GM18519 (cell line): ENCODE measurements at regions not wholly inside any gene's neighbourhood (a gene's known extent, or its start where the extent isn't known, plus 50 kb on each side); places are given as distances from the start of the nearest gene placed in this dataset.
"Not testable (repeated sequence)": the region's sequence is repeated elsewhere in the genome, so short reads cannot be mapped to it uniquely, and the experiment has no call there.

Experiments
- ATAC-seq: cut with Tn5 transposase; IDR thresholded peaks from one replicate; pipeline ENCODE4 v1.9.1; 2021; ENCODE audit warnings: mild to moderate bottlenecking, moderate library complexity; ENCODE audit not compliant: unreplicated experiment, low FRiP score

DNA sequence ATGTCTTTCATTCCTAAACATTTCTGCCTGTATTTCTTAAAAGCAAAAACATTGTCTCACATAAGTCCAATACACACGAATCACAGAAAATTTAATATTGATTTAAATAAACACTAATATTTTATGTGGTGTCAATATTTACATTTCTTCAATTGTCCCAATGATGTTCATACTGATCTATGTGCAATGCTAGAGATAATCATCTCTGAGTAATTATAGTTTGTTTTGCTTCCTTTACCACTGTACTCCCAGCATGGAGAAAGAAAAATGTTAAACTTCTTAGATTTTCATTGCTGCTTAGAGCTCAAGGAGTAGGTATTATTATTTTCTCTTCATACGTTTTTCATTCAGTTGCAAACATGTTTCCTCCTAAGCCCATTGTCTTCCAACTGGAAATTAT is 434.2 kb upstream of the PRR20A start:
- ATAC-seq = no peak

DNA sequence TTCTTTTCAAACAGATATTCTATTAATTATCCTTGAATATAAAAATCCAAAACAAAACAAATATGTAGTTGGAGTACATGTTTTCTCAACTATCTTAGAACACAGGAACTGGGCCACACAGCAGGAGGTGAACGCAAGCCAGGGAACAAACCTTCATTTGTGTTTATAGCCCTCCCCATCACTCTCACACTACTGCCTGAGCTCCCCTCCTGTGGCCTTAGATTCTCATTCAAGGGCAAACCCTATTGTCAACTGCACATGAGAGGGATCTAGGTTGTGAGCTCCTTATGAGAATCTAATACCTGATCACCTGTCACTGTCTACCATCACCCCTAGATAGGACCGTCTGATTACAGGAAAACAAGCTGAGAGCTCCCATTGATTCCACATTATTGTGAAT is 427.1 kb upstream of the PRR20A start:
- no peak for ATAC-seq

DNA sequence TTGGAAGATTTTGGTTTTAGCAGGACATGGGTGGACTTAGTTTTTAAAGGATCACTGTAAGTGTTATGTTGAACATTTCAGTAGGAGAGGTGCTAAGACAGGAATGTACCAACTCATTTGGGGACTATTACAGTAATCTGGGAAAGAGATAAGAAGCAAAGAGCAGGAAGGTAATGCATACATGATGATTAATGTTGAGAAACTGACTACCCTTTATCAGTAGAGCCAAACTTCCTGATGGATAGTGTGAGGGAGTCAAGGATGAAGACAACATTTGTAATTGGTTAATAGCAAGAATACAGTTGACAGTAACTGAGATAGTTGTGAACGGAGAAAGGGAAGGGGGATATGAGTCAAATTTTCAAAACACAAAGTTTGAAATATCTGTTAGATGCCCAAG is 421.9 kb upstream of the PRR20A start:
- ATAC-seq = no peak

DNA sequence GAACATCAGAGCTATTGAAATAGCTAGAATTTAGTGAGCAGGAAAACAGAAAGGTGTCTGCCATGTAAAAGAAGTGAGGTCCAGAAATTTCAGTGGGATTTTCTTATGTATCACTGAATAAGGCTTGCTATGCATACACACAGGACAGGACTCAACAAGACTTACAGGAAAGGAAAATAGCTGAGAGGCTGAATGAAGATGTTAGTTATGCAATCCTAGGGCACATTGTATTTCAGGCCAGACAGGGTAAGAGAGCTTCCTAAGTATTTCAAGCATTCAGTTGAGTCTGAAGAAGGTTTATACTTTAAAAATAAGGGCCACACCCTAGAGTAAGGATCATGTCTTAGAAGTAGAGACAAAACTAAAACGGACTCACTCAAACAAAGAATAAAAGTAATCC is 419.9 kb upstream of the PRR20A start:
- no peak for ATAC-seq

DNA sequence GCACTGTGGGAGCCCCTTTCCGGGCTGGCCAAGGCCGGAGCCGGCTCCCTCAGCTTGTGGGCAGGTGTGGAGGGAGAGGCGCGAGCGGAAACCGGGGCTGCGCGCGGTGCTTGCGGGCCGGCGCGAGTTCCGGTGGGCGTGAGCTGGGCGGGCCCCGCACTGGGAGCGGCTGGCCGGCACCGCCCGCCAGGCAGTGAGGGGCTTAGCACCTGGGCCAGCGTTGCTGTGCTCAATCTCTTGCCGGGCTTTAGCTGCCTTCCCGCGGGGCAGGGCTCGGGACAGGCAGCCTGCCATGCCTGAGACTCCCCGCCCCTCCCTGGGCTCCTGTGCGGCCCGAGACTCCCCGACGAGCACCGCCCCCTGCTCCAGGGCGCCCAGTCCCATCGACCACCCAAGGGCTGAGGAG is 405.2 kb upstream of the PRR20A start:
- no peak for ATAC-seq

DNA sequence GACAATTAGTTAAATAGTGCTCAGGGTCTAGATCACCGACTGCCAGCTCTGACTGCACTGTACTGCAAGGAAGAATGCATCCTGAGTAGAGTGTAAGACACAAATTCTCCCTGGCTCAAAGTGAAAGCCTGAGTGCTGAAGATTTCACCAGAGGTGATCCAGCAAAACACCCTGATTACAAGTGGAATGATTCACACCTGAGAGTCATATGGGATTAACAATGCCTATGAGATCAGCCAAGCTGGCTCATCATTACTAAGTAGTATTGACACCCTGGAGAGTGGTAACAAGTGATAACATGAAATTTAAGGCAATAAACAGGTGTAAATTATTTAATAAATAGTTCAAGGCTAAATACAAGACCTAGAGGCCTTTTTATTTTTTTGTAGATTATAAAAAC is 403.8 kb upstream of the PRR20A start:
- no peak for ATAC-seq

DNA sequence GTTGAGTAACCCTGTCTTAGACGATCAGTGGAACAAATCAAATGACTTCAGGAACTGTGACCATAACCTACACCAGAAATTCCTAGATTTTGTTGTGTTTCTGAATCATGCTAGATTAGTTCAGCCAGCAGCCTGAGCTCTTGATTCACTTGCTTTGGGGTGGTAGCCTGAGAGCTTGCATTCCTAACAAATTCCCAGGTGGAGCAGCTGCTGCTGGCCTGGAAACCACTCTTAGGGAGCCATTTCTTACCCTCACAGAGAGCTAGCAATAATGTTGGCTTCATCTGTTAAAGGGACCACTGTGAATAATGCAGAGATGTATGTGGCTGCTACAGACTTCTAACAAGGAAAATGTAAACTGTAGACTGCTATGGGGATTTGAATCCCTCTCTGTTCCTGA is 388.1 kb upstream of the PRR20A start:
- ATAC-seq = no peak

DNA sequence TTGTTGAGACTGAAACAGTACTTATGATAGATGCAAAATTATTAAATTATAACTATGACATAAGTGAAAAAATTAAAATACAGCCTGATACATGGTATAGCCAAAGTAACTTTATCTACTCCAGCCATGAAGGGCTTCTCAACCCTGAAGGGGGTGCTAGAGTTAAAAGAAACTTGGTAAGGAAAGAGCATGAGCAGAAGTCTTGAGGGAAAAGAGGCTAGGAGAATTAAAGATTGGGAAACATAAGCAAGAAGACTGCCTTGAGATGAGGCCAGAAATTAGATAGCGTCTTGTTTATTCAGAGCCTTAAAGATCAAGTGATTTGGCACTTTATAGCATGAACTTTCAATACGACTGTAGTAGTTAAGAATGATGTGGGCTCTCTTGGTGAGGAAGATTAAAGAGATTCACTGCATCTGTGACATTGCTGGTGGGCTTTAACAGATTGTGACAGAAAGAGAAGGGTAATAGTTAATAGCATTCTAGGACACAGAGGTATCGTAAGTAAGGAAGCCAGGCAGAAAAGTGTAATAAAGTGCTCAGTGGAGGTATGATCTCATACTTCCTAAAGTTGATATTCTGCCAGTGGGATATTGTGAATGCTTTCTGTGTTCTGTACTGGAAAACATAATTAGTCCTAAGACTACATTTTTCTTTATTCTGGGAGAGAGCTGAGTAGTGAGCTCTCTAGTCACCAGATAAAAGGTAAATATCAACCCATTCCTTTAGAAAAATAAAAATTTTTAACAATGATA is 385.4 kb upstream of the PRR20A start:
- no peak for ATAC-seq

DNA sequence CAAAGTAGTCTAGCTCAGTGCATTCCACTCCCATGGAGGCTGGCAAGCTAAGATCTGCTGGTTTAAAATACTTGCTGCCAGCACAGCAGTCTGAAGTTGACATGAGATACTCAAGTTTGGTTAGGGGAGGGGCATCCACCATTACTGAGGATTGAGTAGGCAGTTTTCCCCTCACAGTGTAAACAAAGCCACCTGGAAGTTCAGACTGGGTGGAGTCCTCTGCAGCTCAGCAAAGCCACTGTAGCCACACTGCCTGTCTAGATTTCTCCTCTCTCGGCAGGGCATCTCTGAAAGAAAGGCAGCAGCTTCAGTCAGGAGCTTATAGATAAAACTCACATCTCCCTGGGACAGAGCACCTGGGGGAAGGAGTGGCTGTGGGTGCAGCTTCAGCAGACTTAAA is 377.4 kb upstream of the PRR20A start:
- ATAC-seq = not testable (repeated sequence)

DNA sequence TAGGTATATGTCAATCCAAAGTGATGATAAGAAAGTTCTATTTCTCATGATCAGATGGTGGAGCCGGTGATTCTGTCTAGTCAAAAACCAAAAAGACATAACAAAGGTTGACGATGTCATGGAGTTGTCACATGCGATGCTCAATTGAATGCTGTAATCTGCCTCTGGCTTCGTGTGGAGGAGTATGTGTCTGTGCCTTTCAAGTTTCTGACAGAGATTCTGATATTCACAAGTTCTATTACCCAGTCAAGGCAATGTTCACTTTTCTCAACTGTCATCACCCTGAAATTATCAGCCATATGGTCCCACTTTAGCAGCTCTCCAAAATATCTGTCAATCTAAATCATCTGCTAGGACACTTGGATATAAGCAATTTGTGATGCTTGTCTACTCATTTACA is 367.6 kb upstream of the PRR20A start:
- no peak for ATAC-seq

DNA sequence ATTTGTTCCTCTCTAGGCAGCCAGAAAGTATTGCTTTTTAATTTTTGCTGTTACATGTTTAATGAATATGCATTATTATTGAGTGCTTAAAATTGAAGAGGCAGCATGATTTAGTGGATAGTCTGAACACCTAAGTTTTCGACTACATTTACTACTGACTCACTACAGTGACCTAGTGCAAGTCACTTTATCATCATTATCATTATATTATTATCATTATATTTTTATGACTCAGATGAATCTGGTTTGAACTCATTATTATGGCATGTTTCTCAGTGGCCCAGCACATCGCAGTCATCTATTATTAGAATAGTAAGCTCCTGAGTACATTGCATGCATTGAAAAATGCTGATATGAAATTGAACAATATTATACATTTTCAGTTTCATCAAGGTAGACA is 351.2 kb upstream of the PRR20A start:
- ATAC-seq = no peak

DNA sequence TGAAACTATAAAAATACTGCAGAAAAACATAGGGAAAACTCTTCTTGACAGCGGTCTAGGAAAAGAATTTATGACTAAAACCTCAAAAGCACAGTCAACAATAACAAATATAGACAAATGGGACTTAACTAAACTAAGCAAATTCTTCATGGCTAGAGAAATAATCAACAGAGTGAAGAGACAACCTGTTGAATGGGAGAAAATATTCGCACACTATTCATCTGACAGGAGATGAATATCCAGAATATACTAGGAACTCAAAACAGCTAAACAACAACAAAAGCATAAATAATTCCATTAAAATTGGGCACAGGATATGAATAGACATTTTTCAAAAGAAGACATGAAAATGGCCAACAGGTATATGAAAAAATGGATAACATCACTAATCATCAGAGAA is 303.6 kb upstream of the PRR20A start:
- ATAC-seq = no peak

DNA sequence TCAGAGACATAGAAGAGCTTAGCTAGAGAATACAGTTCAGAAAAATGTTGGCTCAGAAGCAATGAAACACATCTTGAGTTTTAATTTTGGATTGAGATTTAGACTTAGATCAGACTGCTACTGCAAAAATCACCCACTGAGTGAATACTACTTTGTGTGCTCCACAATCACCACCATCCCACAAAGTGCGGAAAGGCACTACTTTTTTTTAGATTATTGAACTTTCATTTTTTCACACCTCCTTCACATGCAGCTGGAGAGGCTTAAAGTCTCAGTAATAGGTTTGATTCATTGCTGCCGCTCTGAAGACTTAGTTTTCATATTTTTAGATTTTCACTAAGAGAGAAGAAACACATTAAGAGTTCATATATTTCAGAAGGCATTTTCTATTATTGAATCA is 289.9 kb upstream of the PRR20A start:
- no peak for ATAC-seq

DNA sequence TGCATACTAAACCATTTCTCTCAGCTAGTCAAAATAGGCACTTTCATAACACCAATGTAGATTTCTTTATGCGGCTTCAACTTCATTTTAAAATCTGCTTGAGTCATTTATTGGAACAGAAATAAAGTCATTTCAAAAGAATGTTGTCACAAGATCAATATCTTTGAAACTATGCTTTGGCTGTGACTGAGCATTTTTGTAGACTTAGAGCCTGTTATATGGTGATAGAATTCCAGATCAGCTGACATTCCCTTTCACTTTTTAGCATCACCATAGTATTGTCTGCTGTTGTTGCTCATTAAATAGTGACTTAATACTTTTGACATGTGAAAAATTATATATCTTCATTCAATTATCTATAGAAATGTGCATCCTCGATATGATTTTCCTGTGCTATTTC is 279.2 kb upstream of the PRR20A start:
- ATAC-seq = no peak

DNA sequence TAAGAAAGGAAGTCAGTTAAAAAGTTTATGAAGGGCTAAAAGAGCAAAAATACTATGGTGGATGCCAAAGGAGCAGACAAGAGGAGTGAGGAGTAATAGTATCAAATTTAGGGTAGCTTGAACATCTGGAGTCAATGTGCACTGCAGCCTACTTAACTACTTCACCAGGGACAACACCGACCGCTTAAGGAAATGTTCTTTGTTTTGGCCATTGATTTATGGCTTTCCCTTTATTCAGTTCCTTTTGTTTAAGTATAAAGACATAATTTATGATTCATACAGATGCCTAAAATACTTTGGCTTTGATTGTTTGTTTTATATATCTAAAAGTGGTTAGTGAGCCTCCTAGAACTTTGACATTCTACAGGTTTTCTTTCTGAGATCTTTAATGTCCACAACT is 276.3 kb upstream of the PRR20A start:
- no peak for ATAC-seq

DNA sequence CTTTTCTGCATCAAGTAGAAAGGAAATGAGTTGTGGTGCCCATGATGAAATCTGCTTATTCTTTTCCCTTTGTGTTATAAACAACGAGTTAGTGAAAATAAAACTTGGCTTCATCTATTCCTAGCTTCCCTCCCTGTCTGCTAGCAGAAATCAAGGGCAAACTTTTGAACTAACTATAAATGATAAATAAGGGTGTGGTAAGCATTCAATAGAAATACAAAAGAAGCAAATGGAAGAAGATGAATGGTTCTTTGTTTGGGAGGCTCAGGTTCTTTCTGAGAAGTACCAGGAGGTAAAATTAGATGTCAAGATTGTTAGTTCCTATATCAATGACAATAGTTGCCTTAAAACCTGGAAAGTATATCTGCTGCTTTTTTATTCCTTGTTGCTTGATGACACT is 275.3 kb upstream of the PRR20A start:
- ATAC-seq = no peak

DNA sequence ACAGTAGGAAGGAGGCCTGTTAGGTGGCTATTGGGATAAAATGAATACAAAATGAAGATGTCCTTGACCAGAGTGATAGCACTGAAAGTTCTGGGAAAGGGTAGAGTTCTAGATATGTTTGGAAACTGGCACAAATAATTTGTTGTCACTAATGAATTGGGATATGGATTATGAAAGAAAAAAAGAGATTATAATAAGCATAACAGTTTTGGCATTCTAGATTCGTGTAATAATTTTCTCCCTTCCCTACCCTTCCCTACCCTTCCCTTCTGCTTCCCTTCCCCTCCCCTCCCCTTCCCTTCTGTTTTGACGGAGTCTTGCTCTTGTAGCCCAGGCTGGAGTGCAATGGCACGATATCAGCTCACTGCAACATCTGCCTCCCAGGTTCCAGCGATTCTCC is 271.0 kb upstream of the PRR20A start:
- no peak for ATAC-seq

DNA sequence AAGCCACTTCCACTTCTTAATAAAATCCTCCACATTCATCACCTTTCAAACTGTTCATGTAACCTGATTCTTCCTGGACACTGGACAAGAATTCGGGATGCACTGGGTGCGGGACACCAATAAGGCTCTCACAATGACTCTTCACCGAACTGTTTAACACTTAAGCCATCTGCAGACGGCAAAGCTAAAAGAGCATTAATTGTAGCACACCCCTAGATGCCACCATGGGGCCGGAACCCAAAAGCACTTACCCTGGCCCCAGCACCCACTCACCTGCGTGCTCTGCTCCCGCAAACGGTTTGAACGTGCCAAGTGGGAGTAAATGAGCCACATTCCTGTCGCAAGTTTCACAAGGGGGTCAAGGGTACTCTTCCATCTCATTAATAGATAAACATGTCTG is 254.3 kb upstream of the PRR20A start:
- no peak for ATAC-seq

DNA sequence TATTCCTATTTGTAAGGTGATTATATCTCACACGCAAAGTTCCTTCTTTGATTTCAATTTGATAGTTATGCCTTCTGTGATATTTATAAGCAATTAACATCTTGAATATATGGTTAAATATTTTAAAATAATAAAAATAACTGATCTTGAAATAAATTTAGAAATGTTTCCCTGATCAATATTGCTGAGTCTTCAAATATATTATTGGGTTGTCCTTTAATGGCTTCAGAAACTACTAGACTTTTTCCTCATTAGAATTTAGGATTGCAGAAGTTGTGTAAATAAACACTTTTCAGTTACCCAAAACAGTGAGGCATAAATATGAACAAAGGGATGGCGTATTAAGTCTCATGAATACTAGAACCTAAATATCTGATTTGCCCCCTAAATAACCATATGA is 252.3 kb upstream of the PRR20A start:
- no peak for ATAC-seq

DNA sequence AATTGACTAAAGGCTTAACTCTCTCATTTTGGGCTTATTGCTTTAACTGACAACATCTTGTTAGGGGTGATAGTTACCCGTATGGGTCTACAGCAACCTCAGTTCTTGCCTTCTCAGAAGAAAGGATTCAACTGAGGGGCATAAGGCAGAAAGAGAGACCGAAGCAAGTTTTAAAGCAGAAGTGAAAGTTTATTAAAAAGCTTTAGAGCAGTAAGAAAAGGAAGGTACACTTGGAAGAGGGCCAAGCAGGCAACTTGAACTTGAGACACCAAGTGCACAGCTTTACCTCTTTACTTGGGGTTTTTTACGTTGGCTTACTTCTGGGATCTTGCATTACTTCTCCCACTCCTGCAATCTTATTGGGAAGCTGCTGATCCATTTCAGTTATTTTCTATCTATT is 246.9 kb upstream of the PRR20A start:
- ATAC-seq = no peak

DNA sequence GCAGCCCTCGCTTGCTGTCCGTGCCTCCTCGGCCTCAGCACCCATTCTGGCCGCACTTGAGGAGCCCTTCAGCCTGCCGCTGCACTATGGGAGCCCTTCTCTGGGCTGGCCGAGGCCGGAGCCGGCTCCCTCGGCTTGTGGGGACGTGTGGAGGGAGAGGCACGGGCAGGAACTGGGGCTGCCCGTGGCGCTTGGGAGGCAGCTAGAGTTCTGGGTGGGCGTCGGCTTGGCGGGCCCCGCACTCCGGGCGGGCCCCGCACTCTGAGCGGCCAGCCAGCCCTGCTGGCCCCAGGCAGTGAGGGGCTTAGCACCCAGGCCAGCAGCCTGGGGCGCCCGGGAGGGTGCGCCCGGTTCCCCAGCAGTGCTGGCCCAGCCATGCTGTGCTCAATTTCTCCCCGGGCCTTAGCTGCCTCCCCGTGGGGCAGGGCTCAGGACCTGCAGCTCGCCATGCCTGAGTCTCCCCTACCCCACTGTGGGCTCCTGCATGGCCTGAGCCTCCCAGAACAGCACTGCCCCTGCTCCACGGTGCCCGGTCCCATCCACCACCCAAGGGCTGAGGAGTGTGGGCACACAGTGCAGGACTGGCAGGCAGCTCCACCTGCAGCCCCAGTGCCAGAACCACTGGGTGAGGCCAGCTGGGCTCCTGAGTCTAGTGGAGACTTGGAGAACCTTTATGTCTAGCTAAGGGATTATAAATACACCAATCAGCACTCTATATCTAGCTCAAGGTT is 240.0 kb upstream of the PRR20A start:
- ATAC-seq = no peak

DNA sequence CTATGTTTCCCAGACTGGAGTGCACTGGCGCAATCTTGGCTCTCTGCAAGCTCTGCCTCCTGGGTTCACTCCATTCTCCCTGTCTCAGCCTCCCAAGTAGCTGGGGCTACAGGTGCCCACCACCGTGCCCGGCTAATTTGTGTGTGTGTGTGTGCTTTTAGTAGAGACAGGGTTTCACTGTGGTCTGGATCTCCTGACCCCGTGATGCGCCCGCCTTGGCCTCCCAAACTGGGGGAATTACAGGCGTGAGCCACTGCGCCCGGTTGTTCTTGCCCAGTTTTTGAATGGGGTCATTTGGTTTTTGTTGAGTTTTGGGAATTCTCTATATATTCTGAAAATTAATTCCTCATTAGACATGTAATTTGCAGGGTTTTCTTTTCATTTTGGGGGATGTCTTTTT is 238.4 kb upstream of the PRR20A start:
- no peak for ATAC-seq
